ENCODE measurements at regions not wholly inside any gene's neighbourhood (a gene's known extent, or its start where the extent isn't known, plus 50 kb on each side); places are given as distances from the start of the nearest gene placed in this dataset.

DNA sequence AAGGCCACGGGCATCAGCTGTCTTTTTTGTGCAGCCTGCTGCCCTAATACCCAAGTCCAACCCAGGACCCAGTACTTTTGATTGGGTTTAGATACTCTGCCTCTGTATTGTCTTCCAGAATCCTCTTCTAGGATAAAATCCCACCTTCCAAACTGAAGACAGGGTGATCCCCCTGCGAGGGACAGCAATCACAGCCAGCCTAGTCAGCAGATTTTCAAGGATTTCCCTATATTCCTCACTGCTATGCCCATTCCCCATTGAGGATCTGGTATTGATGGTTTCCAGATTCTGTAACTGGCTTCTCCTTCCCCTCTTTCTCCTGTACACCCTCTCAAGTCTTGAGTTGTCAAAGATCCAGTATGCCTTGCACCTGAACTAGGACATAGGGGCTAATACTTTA lies 389.4 kb downstream of the TRIM36 start:
- Histone ChIP-seq H3K4me3 (no peak overlapping the region), H3K27me3 (ENCODE audit: control insufficient read depth in 3 of 3, insufficient read depth in 3 of 3, low read length in 2 of 3) (no peaks in the 10 kb centered on the region), H3K9me3 (ENCODE audit: control insufficient read depth in 4 of 4, insufficient read depth in 3 of 4, low read length in 3 of 4) (peaks cover 0 to 3% (median 0%) of the 10 kb centered on the region in 4 donors), H3K4me1 (ENCODE audit: control insufficient read depth in 5 of 5, insufficient read depth in 5 of 5, low read length in 5 of 5) (peaks cover 0 to 2% (median 0%) of the 10 kb centered on the region in 5 donors), H3K36me3 (ENCODE audit: control insufficient read depth in 4 of 4, insufficient read depth in 4 of 4, low read length in 4 of 4) (no peaks in the 10 kb centered on the region), H3K27ac (ENCODE audit: low read depth in 1 of 2, low read length in 1 of 2) (no peak overlapping the region), H3K9ac (ENCODE audit: insufficient read depth in 1 of 2, low read length in 2 of 2) (no peak overlapping the region)
- DNase-seq = no peak
- no peak for ATAC-seq (ENCODE audit: insufficient read depth, low FRiP score)
- 80 to 86% methylated on average over 2 of the region's 2 CpGs for WGBS, 2 donors
- TF ChIP-seq, protein P1, sequence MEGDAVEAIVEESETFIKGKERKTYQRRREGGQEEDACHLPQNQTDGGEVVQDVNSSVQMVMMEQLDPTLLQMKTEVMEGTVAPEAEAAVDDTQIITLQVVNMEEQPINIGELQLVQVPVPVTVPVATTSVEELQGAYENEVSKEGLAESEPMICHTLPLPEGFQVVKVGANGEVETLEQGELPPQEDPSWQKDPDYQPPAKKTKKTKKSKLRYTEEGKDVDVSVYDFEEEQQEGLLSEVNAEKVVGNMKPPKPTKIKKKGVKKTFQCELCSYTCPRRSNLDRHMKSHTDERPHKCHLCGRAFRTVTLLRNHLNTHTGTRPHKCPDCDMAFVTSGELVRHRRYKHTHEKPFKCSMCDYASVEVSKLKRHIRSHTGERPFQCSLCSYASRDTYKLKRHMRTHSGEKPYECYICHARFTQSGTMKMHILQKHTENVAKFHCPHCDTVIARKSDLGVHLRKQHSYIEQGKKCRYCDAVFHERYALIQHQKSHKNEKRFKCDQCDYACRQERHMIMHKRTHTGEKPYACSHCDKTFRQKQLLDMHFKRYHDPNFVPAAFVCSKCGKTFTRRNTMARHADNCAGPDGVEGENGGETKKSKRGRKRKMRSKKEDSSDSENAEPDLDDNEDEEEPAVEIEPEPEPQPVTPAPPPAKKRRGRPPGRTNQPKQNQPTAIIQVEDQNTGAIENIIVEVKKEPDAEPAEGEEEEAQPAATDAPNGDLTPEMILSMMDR (IDR thresholded peaks at IDR 0.05; ENCODE audit: control extremely low read depth, extremely low read depth) = no peak

DNA sequence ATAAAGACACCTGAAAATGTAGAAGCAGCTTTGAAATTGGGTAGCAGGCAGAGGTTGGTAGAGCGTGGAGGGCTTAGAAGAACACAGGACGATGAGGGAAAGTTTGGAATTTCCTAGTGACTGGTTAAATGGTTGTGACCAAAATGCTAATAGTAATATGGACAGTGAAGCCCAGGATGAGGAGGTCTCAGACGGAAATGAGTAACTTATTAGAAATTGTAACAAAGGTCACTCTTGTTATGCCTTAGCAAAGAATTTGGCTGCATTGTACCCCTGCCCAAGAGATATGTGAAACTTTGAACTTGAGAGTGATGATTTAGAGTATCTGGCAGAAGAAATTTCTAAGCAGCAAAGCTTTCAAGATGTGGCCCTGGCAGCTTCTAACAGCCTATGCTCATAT lies 382.5 kb downstream of the KCNN2 start:
- no peak for ATAC-seq (ENCODE audit: insufficient read depth, low FRiP score)
- H3K4me1 ChIP-seq (ENCODE audit: control insufficient read depth in 5 of 5, insufficient read depth in 5 of 5, low read length in 5 of 5) = no peaks in the 10 kb centered on the region
- H3K27me3 ChIP-seq (ENCODE audit: control insufficient read depth in 3 of 3, insufficient read depth in 3 of 3, low read length in 2 of 3) = no peaks in the 10 kb centered on the region
- 84 to 89% methylated on average over 3 of the region's 3 CpGs for WGBS, 2 donors
- no peak for DNase-seq
- H3K36me3 ChIP-seq (ENCODE audit: control insufficient read depth in 4 of 4, insufficient read depth in 4 of 4, low read length in 4 of 4) = no peaks in the 10 kb centered on the region
- H3K4me3 ChIP-seq = no peak overlapping the region
- H3K9me3 ChIP-seq (ENCODE audit: control insufficient read depth in 4 of 4, insufficient read depth in 3 of 4, low read length in 3 of 4) = peaks cover 0 to 4% (median 0%) of the 10 kb centered on the region in 4 donors
- TF ChIP-seq, protein P1 (IDR thresholded peaks at IDR 0.05; ENCODE audit: control extremely low read depth, extremely low read depth) = no peak
- no peak overlapping the region for H3K9ac ChIP-seq (ENCODE audit: insufficient read depth in 1 of 2, low read length in 2 of 2)
- H3K27ac ChIP-seq (ENCODE audit: low read depth in 1 of 2, low read length in 1 of 2) = no peak overlapping the region

DNA sequence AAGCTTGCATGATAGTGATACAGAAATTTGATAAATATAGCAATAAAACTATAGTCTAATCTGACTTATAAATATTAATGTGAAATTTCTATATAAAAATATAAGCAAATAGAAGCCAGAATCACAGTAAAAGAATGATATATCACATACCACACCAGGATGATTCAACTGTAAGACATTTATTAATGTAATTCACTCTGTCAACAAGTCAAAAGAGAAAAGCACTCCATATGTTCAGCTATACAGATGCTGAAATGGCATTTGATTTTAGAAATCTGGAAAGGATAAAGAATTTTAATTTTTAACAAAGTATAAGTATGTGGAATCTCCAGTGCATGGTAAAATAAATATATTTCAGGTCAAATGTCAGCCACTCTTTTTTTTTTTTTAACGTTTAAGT lies 372.4 kb downstream of the KCNN2 start:
- Histone ChIP-seq H3K27ac (ENCODE audit: low read depth in 1 of 2, low read length in 1 of 2) (no peak overlapping the region), H3K4me1 (ENCODE audit: control insufficient read depth in 5 of 5, insufficient read depth in 5 of 5, low read length in 5 of 5) (no peaks in the 10 kb centered on the region), H3K36me3 (ENCODE audit: control insufficient read depth in 4 of 4, insufficient read depth in 4 of 4, low read length in 4 of 4) (no peaks in the 10 kb centered on the region), H3K4me3 (no peak overlapping the region), H3K27me3 (ENCODE audit: control insufficient read depth in 3 of 3, insufficient read depth in 3 of 3, low read length in 2 of 3) (no peaks in the 10 kb centered on the region), H3K9me3 (ENCODE audit: control insufficient read depth in 4 of 4, insufficient read depth in 3 of 4, low read length in 3 of 4) (peaks cover 0 to 1% (median 0%) of the 10 kb centered on the region in 4 donors), H3K9ac (ENCODE audit: insufficient read depth in 1 of 2, low read length in 2 of 2) (no peak overlapping the region)
- DNase-seq (no peak), ATAC-seq (ENCODE audit: insufficient read depth, low FRiP score) (no peak)
- TF ChIP-seq, protein P1 (IDR thresholded peaks at IDR 0.05; ENCODE audit: control extremely low read depth, extremely low read depth) = no peak
- WGBS, 2 donors = 62 to 63% methylated on average over 1 of the region's 1 CpG

DNA sequence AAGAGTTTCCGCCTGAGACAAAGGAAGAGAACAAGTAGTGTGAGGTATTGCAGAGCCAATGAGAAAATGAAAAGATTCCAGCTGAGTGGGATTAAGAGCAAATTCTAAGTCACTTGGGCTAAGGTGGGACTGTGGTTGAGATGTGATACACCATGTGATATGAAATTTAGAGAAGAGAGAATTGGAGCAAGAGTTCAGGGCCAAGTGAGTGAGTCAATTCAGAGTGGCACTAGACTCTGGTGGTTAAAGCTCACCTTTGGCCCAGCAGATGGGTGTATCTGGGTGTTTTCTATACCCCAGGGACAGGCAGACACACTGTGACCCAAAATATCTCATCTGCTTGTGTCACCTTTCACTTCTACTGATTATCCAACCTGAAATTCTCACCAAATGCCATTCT lies 368.1 kb downstream of the KCNN2 start:
- no peak for DNase-seq
- no peaks in the 10 kb centered on the region for H3K36me3 ChIP-seq (ENCODE audit: control insufficient read depth in 4 of 4, insufficient read depth in 4 of 4, low read length in 4 of 4)
- ATAC-seq (ENCODE audit: insufficient read depth, low FRiP score) = no peak
- no peaks in the 10 kb centered on the region for H3K27me3 ChIP-seq (ENCODE audit: control insufficient read depth in 3 of 3, insufficient read depth in 3 of 3, low read length in 2 of 3)
- peaks cover 0 to 1% (median 0%) of the 10 kb centered on the region in 4 donors for H3K9me3 ChIP-seq (ENCODE audit: control insufficient read depth in 4 of 4, insufficient read depth in 3 of 4, low read length in 3 of 4)
- no peak overlapping the region for H3K4me3 ChIP-seq
- TF ChIP-seq, protein P1 (IDR thresholded peaks at IDR 0.05; ENCODE audit: control extremely low read depth, extremely low read depth) = no peak
- WGBS, 2 donors = 89% methylated on average over 1 of the region's 1 CpG
- no peaks in the 10 kb centered on the region for H3K4me1 ChIP-seq (ENCODE audit: control insufficient read depth in 5 of 5, insufficient read depth in 5 of 5, low read length in 5 of 5)
- no peak overlapping the region for H3K27ac ChIP-seq (ENCODE audit: low read depth in 1 of 2, low read length in 1 of 2)
- no peak overlapping the region for H3K9ac ChIP-seq (ENCODE audit: insufficient read depth in 1 of 2, low read length in 2 of 2)

All from lung (tissue), 11 donors.